K562 (cell line): ENCODE measurements at regions not wholly inside any gene's neighbourhood (a gene's known extent, or its start where the extent isn't known, plus 50 kb on each side); places are given as distances from the start of the nearest gene placed in this dataset.
A peak's percentile ranks its signal among the peaks of the same experiment; 100 is the strongest.

Source experiments
- ATAC-seq: fragments of 200-7000 bp; cut with Tn5 transposase; 3 replicates; pipeline ENCODE4 v1.9.1; 2020; ENCODE audit warnings: moderate library complexity
- BruUV-seq: library from RNA; stranded (reverse); fragments of 400-500 nt; replicated peaks from 2 replicates; lab custom pipeline; 2021; lab: Mats Ljungman, UMichigan
- CTCF ChIA-PET: fragments of 300-600 bp; formaldehyde crosslinking; extraction: SDS; loops from one replicate; lab custom pipeline; 2021; ENCODE audit warnings: low intra/inter-chr PET ratio; lab: Yijun Ruan, JAX
- POLR2A ChIA-PET: fragments of 300-600, 350-650 bp; sonication (Branson Sonifier 250); formaldehyde crosslinking; extraction: SDS; loops from one replicate; lab custom pipeline; 2021; ENCODE audit warnings: antibody characterized with exemption, inconsistent platforms; lab: Yijun Ruan, JAX
- DNase-seq, 4 experiments: peaks; one replicate each; pipeline versions ENCODE4 v3.0.0 to v3.0.0-alpha.2; 2011 to 2018; ENCODE audit warnings: low spot score in 3 of 4, mixed read lengths in 3 of 4; ENCODE audit errors: extremely low read depth in 1 of 4
- FAIRE-seq: peaks from 2 replicates; lab custom pipeline; 2011; peaks lifted over from hg19 to GRCh38; lab: Jason Lieb, UNC
- H2AFZ ChIP-seq: 2 replicates; pipeline ENCODE4 v1.6.0; 2011; ENCODE audit warnings: low read depth, low read length, control low read depth, inconsistent platforms
- H3K27ac ChIP-seq: fragments of 200-600 bp; 3 replicates; pipeline ENCODE4 v1.8.0; 2011; ENCODE audit warnings: low read depth, mild to moderate bottlenecking, control low read depth, inconsistent platforms, low read length, moderate library complexity, mixed read lengths; ENCODE audit errors: extremely low read depth
- H3K27me3 ChIP-seq, 2 experiments: fragments of 300-600 bp in 1 of 2; 2 replicates in 1 of 2; 3 replicates in 1 of 2; pipeline versions ENCODE4 v1.6.0 to v1.8.0; 2011; ENCODE audit warnings: inconsistent platforms in 2 of 2, low read length in 2 of 2, mild to moderate bottlenecking in 1 of 2, mixed read lengths in 1 of 2, moderate library complexity in 1 of 2; ENCODE audit not compliant: control insufficient read depth in 2 of 2, insufficient read depth in 2 of 2
- H3K36me3 ChIP-seq: fragments of 300-600 bp; 3 replicates; pipeline ENCODE4 v1.8.0; 2011; ENCODE audit warnings: mild to moderate bottlenecking, low read length, inconsistent platforms; ENCODE audit not compliant: control insufficient read depth, insufficient read depth
- H3K4me1 ChIP-seq, 2 experiments: fragments of 200-600 bp in 1 of 2; replicated peaks in 1 of 2; 2 replicates in 1 of 2; 3 replicates in 1 of 2; pipeline versions ENCODE4 v1.5.1 to v1.8.0; 2011; ENCODE audit warnings: inconsistent platforms in 2 of 2, low read length in 2 of 2, mild to moderate bottlenecking in 1 of 2, mixed read lengths in 1 of 2, moderate library complexity in 1 of 2; ENCODE audit not compliant: control insufficient read depth in 2 of 2, insufficient read depth in 2 of 2
- H3K4me2 ChIP-seq: 2 replicates; pipeline ENCODE4 v1.6.1; 2011; ENCODE audit warnings: low read length, control low read depth, inconsistent platforms, mixed read lengths; ENCODE audit not compliant: insufficient read depth
- H3K4me3 ChIP-seq: fragments of 200-600 bp; sonication (generic), shearing (Covaris generic); 2 replicates; pipeline ENCODE4 v1.5.1; 2016; ENCODE audit warnings: control low read depth, inconsistent platforms
- H3K79me2 ChIP-seq: fragments of 200-600 bp; 3 replicates; pipeline ENCODE4 v1.8.0; 2011; ENCODE audit warnings: low read length, inconsistent platforms; ENCODE audit not compliant: control insufficient read depth, insufficient read depth
- H3K9ac ChIP-seq, 2 experiments: 2 replicates each; pipeline versions ENCODE4 v1.6.0 to v1.6.1; 2011; ENCODE audit warnings: low read depth in 2 of 2, low read length in 2 of 2, control low read depth in 1 of 2, inconsistent platforms in 1 of 2, mild to moderate bottlenecking in 1 of 2, mixed read lengths in 1 of 2; ENCODE audit not compliant: insufficient read depth in 1 of 2
- H3K9me1 ChIP-seq: one replicate; pipeline ENCODE4 v1.6.0; 2011; ENCODE audit warnings: inconsistent platforms, mild to moderate bottlenecking, low read length, moderate library complexity; ENCODE audit not compliant: control insufficient read depth, insufficient read depth
- H3K9me3 ChIP-seq: replicated peaks from 2 replicates; pipeline ENCODE4 v1.5.1; 2011; ENCODE audit warnings: low read depth, low read length, inconsistent platforms; ENCODE audit not compliant: control insufficient read depth, insufficient read depth
- H4K20me1 ChIP-seq: replicated peaks from 2 replicates; pipeline ENCODE4 v1.6.1; 2011; ENCODE audit warnings: low read length, inconsistent platforms, mixed read lengths; ENCODE audit not compliant: control insufficient read depth, insufficient read depth
- CEBPB ChIP-seq: fragments of 450-650 bp; IDR thresholded peaks from 2 replicates; pipeline ENCODE4 v1.6.1; 2016; ENCODE audit warnings: missing genetic modification characterization, missing compliant biosample characterization
- CEBPG ChIP-seq, 3 experiments: fragments of 200-800 bp in 1 of 3; sonication (Bioruptor generic) in 1 of 3; sonication (generic) in 1 of 3; formaldehyde crosslinking in 1 of 3; IDR thresholded peaks in 2 of 3; conservative IDR thresholded peaks in 1 of 3; 2 replicates each; pipeline versions ENCODE4 v1.6.1 to v1.8.0; 2016 to 2022; ENCODE audit warnings: missing compliant biosample characterization in 2 of 3, missing genetic modification characterization in 2 of 3, mild to moderate bottlenecking in 1 of 3, missing genetic modification reagents in 1 of 3
- GABPB1 ChIP-seq: sonication (generic); formaldehyde crosslinking; IDR thresholded peaks from 2 replicates; pipeline ENCODE4 v1.8.0; 2022; ENCODE audit warnings: mild to moderate bottlenecking, missing genetic modification reagents
- TAL1 ChIP-seq: fragments of 450-650 bp; IDR thresholded peaks from 2 replicates; pipeline ENCODE4 v1.6.1; 2016; ENCODE audit warnings: mild to moderate bottlenecking
- ZNF354B ChIP-seq: fragments of 250-450 bp; sonication (Bioruptor Pico); IDR thresholded peaks from 2 replicates; pipeline ENCODE4 v1.4.0; 2020
- WGBS: fragments of 100-300 bp; shearing (Covaris generic); methylation state at CpG from one replicate; pipeline ENCODE4 v1.1.6; 2016; ENCODE audit warnings: low coverage, mixed read lengths; ENCODE audit not compliant: insufficient coverage; ENCODE audit errors: missing lambda C conversion rate; 5-methylcytosine and 5-hydroxymethylcytosine counted together
- in situ Hi-C: fragments of 300-500 bp; cut with MboI; formaldehyde crosslinking; loops from 4 replicates; pipeline ENCODE4 v1.15.0; 2018; ENCODE audit warnings: inconsistent platforms, mixed read lengths
- intact Hi-C: fragments of 100-400 bp; cut with micrococcal nuclease; formaldehyde crosslinking; loops from 2 replicates; pipeline ENCODE4 v1.14.2; 2022
- TF ChIP-seq, protein P1 (sequence below): fragments of 450-650 bp; IDR thresholded peaks from 2 replicates; pipeline ENCODE4 v1.6.1; 2016

DNA sequence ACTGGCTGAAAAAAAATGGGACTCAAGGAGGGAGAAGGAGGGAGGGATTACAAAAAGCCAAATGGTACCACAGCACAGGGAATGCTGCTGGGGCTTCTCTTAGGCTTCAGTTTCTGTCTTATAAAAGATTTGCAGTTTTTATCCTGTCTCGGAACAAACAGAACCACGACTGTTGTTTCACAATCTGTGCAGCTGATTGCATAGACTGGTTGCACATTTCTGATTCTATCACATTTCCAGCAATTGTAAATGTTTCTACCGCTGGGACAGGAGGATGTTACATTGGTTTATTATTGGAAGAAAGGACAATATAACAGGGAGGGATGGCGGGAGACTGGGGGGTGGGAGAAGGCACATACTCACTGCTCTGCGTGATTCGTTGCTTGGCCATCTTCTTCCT lies 73.5 kb upstream of the ARID1B start:
- TF ChIP-seq GABPB1 (CRISPR knock-in tag): no peak
- peak; percentile 19; the same call in 1 of the 2 replicates for TF ChIP-seq CEBPG (CRISPR knock-in tag; IDR thresholded peaks at IDR 0.05)
- peak; percentile 69 to 86 for TF ChIP-seq CEBPG (tag; conservative IDR thresholded peaks at IDR 0.05 in 1 of 2, IDR thresholded peaks at IDR 0.05 in 1 of 2)
- TF ChIP-seq ZNF354B (CRISPR knock-in tag): no peak
- TF ChIP-seq, protein P1, sequence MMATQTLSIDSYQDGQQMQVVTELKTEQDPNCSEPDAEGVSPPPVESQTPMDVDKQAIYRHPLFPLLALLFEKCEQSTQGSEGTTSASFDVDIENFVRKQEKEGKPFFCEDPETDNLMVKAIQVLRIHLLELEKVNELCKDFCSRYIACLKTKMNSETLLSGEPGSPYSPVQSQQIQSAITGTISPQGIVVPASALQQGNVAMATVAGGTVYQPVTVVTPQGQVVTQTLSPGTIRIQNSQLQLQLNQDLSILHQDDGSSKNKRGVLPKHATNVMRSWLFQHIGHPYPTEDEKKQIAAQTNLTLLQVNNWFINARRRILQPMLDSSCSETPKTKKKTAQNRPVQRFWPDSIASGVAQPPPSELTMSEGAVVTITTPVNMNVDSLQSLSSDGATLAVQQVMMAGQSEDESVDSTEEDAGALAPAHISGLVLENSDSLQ: no peak
- TF ChIP-seq CEBPB: peak; percentile 76
- TF ChIP-seq TAL1: no peak
- in situ Hi-C loops: no loop called here
- no peaks in the 10 kb centered on the region for H3K9me3 ChIP-seq
- ChIA-PET CTCF (no interaction called here), POLR2A (no interaction called here)
- ATAC-seq (no peak; the same call in 2 of the 3 replicates), DNase-seq (no peak), FAIRE-seq (no peak)
- no peaks in the 10 kb centered on the region for H3K9me1 ChIP-seq
- H3K27me3 ChIP-seq: peaks cover 40 to 42% of the 10 kb centered on the region in 2 experiments
- no peak overlapping the region for H3K4me3 ChIP-seq
- H3K4me2 ChIP-seq: no peak overlapping the region
- H3K27ac ChIP-seq: no peak overlapping the region
- no peaks in the 10 kb centered on the region for H4K20me1 ChIP-seq
- 0 out of 2 replicates have a peak overlapping the region, but pooled peaks have one; percentile 32 for H2AFZ ChIP-seq
- H3K36me3 ChIP-seq: no peaks in the 10 kb centered on the region
- no TSS peak for BruUV-seq
- WGBS: 1% methylated on average over 6 of the region's 6 CpGs
- H3K4me1 ChIP-seq: no peaks in the 10 kb centered on the region
- H3K9ac ChIP-seq: no peak overlapping the region
- no peaks in the 10 kb centered on the region for H3K79me2 ChIP-seq
- intact Hi-C loops: no loop called here
